ENCODE measurements at regions not wholly inside any gene's neighbourhood (a gene's known extent, or its start where the extent isn't known, plus 50 kb on each side); places are given as distances from the start of the nearest gene placed in this dataset.

- TF ChIP-seq POLR2A (IDR thresholded peaks at IDR 0.05) (no peak), CTCF (IDR thresholded peaks at IDR 0.05) (no peak), POLR2AphosphoS5 (IDR thresholded peaks at IDR 0.05) (no peak)
Observed at GRCh38 chr5:17806818-17807468, 172.7 kb downstream of the TAF11L14 start.

Data from breast epithelium (tissue), 3 donors.